ENCODE measurements at regions not wholly inside any gene's neighbourhood (a gene's known extent, or its start where the extent isn't known, plus 50 kb on each side); places are given as distances from the start of the nearest gene placed in this dataset.
"Not testable (repeated sequence)": the region's sequence is repeated elsewhere in the genome, so short reads cannot be mapped to it uniquely, and the experiment has no call there.

DNA sequence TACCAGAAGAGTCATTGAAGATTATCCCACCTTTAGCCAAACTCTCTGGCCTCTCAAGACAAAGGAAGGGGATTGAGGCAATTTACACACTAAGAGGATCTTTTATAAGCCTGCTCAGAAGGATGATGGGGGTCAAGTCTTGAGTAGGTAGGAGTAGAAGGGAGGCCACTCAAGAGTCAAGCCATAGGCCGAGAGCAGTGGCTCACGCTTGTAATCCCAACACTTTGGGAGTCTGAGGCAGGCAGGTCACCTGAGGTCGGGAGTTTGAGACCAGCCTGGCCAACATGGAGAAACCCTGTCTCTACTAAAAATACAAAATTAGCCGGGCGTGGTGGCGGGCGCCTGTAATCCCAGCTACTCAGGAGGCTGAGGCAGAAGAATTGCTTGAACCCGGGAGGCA, 58.0 kb upstream of the SOX13 start:
- TF ChIP-seq, protein P1, sequence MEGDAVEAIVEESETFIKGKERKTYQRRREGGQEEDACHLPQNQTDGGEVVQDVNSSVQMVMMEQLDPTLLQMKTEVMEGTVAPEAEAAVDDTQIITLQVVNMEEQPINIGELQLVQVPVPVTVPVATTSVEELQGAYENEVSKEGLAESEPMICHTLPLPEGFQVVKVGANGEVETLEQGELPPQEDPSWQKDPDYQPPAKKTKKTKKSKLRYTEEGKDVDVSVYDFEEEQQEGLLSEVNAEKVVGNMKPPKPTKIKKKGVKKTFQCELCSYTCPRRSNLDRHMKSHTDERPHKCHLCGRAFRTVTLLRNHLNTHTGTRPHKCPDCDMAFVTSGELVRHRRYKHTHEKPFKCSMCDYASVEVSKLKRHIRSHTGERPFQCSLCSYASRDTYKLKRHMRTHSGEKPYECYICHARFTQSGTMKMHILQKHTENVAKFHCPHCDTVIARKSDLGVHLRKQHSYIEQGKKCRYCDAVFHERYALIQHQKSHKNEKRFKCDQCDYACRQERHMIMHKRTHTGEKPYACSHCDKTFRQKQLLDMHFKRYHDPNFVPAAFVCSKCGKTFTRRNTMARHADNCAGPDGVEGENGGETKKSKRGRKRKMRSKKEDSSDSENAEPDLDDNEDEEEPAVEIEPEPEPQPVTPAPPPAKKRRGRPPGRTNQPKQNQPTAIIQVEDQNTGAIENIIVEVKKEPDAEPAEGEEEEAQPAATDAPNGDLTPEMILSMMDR (IDR thresholded peaks at IDR 0.05; ENCODE audit: low read length) = not testable (repeated sequence)
- not testable (repeated sequence) for TF ChIP-seq EZH2 (IDR thresholded peaks at IDR 0.05; ENCODE audit: borderline replicate concordance, low read length)

All from OCI-LY1 (cell line).